Mesendoderm (in vitro differentiated cells): ENCODE measurements at regions not wholly inside any gene's neighbourhood (a gene's known extent, or its start where the extent isn't known, plus 50 kb on each side); places are given as distances from the start of the nearest gene placed in this dataset.

Experiments used
- DNase-seq: peaks from one replicate; pipeline ENCODE4 v3.0.0; 2013
- H2AK5ac ChIP-seq: 2 replicates; pipeline ENCODE4 v1.6.1; 2013; ENCODE audit warnings: low read length, inconsistent platforms
- H2BK120ac ChIP-seq: 2 replicates; pipeline ENCODE4 v1.6.1; 2013; ENCODE audit warnings: low read depth, mild to moderate bottlenecking, low read length, moderate library complexity, mixed read lengths
- H2BK15ac ChIP-seq: replicated peaks from 2 replicates; pipeline ENCODE4 v1.6.1; 2013; ENCODE audit warnings: low read depth, mild to moderate bottlenecking, moderate library complexity
- H2BK5ac ChIP-seq: 2 replicates; pipeline ENCODE4 v1.6.1; 2013; ENCODE audit warnings: low read length, inconsistent platforms
- H3K18ac ChIP-seq: 2 replicates; pipeline ENCODE4 v1.6.1; 2013; ENCODE audit warnings: mild to moderate bottlenecking, low read length, mixed read lengths
- H3K23ac ChIP-seq: one replicate; pipeline ENCODE4 v1.6.1; 2013; ENCODE audit warnings: low read length
- H3K27ac ChIP-seq: 2 replicates; pipeline ENCODE4 v1.5.1; 2013; ENCODE audit warnings: low read depth, mild to moderate bottlenecking, inconsistent platforms, low read length, moderate library complexity
- H3K27me3 ChIP-seq: 2 replicates; pipeline ENCODE4 v1.6.1; 2013; ENCODE audit warnings: low read length, control low read depth, mild to moderate bottlenecking, inconsistent platforms; ENCODE audit not compliant: insufficient read depth, poor library complexity
- H3K36me3 ChIP-seq: 2 replicates; pipeline ENCODE4 v1.6.1; 2013; ENCODE audit warnings: low read length, inconsistent platforms; ENCODE audit not compliant: control insufficient read depth, insufficient read depth
- H3K4ac ChIP-seq: one replicate; pipeline ENCODE4 v1.6.1; 2013; ENCODE audit warnings: low read depth, mild to moderate bottlenecking, low read length, moderate library complexity
- H3K4me1 ChIP-seq: 2 replicates; pipeline ENCODE4 v1.6.1; 2013; ENCODE audit warnings: low read depth, low read length, inconsistent platforms; ENCODE audit not compliant: control insufficient read depth
- H3K4me2 ChIP-seq: 2 replicates; pipeline ENCODE4 v1.6.1; 2013; ENCODE audit warnings: low read length
- H3K4me3 ChIP-seq: 2 replicates; pipeline ENCODE4 v1.5.1; 2013; ENCODE audit warnings: mild to moderate bottlenecking, low read length
- H3K56ac ChIP-seq: one replicate; pipeline ENCODE4 v1.6.1; 2013; ENCODE audit warnings: low read length
- H3K79me1 ChIP-seq: 2 replicates; pipeline ENCODE4 v1.6.1; 2013; ENCODE audit warnings: low read length, inconsistent platforms
- H3K79me2 ChIP-seq: 2 replicates; pipeline ENCODE4 v1.6.1; 2013; ENCODE audit warnings: mild to moderate bottlenecking, low read length; ENCODE audit not compliant: control insufficient read depth, insufficient read depth
- H3K9ac ChIP-seq: 2 replicates; pipeline ENCODE4 v1.6.1; 2013; ENCODE audit warnings: low read length, inconsistent platforms
- H4K5ac ChIP-seq: one replicate; pipeline ENCODE4 v1.6.1; 2013; ENCODE audit warnings: low read length
- H4K8ac ChIP-seq: one replicate; pipeline ENCODE4 v1.6.1; 2013; ENCODE audit warnings: low read depth, mild to moderate bottlenecking, control low read depth, low read length, moderate library complexity
- WGBS: extraction: QIAGEN DNeasy Blood & Tissue Kit; methylation state at CpG from one replicate; pipeline ENCODE4 v1.1.7; 2013; ENCODE audit warnings: low lambda C conversion rate, missing lambda C conversion rate; ENCODE audit not compliant: insufficient coverage; ENCODE audit errors: extremely low coverage; 5-methylcytosine and 5-hydroxymethylcytosine counted together

DNA sequence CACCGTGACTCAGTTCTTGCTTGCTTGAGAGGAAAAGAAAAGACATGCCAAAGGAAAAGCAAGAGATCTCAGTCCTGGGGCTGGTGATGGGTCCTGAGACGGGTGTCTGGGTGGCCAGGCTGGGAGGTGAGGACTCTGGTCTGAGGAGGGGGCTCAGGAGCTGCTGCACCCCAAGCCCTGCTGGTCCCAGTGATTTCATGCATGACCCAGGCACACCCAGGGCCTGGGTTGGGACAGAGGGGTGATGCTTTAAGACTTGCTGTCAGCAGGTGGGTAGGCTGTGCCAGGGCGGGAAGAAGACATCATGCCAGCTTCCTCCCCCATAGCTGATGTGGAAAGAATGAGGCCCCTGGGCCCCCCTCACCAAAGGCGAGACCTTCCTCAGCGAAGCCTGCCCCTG lies 65.1 kb upstream of the PMEPA1 start:
- Histone ChIP-seq H2BK5ac (no peak overlapping the region), H4K5ac (no peak overlapping the region), H3K4me2 (no peak overlapping the region), H2BK15ac (no peak overlapping the region), H2BK120ac (no peak overlapping the region), H3K18ac (no peak overlapping the region), H3K4ac (no peak overlapping the region), H3K9ac (no peak overlapping the region), H2AK5ac (no peak overlapping the region), H3K56ac (no peak overlapping the region), H3K36me3 (no peaks in the 10 kb centered on the region), H4K8ac (no peak overlapping the region), H3K27me3 (no peaks in the 10 kb centered on the region), H3K23ac (no peak overlapping the region), H3K79me1 (no peaks in the 10 kb centered on the region), H3K4me1 (no peaks in the 10 kb centered on the region), H3K4me3 (no peak overlapping the region), H3K27ac (no peak overlapping the region), H3K79me2 (no peaks in the 10 kb centered on the region)
- DNase-seq = no peak
- no CpG with 5 or more reads among the region's 5 CpGs for WGBS

DNA sequence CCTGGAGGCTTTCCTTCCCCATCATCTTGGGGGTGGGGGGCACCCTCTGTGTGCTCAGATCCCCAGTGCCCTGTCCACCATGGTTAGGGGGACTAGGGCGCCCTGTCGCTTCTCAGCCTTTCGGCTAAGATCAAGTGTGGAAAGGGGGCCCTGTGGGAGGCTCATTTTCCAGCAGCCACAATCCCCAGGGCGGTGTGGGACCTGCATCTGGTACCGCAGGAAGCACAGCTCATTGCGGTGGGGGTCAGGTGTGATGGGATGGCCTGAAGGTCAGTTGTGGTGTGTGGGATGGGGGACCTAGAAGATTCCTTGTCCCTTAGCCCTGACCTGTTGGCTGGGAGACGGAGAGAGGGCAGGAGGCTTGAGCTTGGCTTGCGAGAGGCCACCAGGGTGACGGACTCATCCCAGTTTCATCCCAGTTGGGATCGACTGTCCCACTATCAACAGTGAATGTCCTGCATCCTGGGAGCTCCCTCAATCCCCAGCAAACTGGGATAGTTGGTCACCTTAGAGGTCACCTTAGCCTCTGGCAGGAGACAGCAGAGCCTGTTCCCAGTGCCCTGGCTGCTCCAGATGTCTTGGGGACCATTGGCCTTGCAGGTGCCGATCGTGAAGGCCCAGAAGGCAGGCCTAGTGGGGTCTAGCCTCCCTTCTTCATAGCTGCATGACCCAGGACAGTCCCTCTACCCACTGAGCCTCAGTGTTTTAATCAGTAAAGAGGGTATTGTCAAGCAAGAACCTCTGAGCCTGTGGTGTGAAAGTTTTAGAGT lies 64.5 kb upstream of the PMEPA1 start:
- WGBS = no CpG with 5 or more reads among the region's 12 CpGs

DNA sequence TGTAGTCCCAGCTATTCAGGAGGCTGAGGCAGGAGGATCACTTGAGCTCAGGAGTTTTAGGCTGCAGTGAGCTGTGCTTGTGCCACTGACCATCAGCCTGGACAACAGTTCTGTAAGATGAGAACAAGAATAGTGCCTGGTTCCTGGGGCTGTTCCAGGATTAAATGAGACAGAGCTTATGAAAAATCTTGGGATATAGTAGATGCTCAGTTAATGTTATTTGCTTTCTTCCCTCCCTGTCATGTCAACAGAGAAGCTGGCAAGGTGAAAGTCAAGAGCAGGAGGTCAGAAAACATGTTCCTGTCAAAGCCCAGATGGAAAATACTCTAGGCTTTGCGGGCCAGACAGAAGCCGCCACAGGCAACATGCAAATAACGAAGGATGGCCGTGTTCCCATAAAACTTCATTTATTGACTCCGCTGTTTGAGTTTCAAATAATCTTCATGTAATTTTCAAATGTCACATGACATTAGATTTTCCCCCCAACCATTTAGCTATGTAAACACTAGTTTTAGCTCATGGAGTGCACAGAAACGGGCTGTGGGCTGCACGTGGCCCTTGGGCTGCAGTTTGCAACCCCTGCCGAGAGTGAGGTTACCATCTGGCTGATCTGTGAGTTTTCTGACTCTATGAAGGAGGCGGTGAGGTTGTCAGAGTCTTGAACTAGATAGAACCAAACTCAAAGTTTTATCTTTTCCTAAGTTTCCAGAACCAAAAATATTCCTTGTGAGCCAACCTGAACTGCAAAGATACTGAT lies 63.4 kb upstream of the PMEPA1 start:
- H3K79me2 ChIP-seq = no peaks in the 10 kb centered on the region
- H2BK15ac ChIP-seq = no peak overlapping the region
- H2AK5ac ChIP-seq = no peak overlapping the region
- no peak overlapping the region for H3K4ac ChIP-seq
- H3K27me3 ChIP-seq = no peaks in the 10 kb centered on the region
- no peaks in the 10 kb centered on the region for H3K36me3 ChIP-seq
- no peak overlapping the region for H3K9ac ChIP-seq
- WGBS = no CpG with 5 or more reads among the region's 9 CpGs
- no peak overlapping the region for H2BK120ac ChIP-seq
- no peak overlapping the region for H3K18ac ChIP-seq
- H3K4me1 ChIP-seq = no peaks in the 10 kb centered on the region
- H3K23ac ChIP-seq = peak overlapping the region; percentile 32
- no peak overlapping the region for H3K4me2 ChIP-seq
- H4K5ac ChIP-seq = no peak overlapping the region
- H3K27ac ChIP-seq = no peak overlapping the region
- H3K79me1 ChIP-seq = no peaks in the 10 kb centered on the region
- DNase-seq = no peak
- no peak overlapping the region for H3K56ac ChIP-seq
- no peak overlapping the region for H4K8ac ChIP-seq
- no peak overlapping the region for H3K4me3 ChIP-seq
- no peak overlapping the region for H2BK5ac ChIP-seq

More for the DNA sequence above, 64.5 kb upstream of the PMEPA1 start:
- Histone ChIP-seq H2BK5ac (no peak overlapping the region), H3K4me3 (no peak overlapping the region), H2BK120ac (no peak overlapping the region), H3K36me3 (no peaks in the 10 kb centered on the region), H3K27ac (no peak overlapping the region), H3K9ac (no peak overlapping the region), H3K79me2 (no peaks in the 10 kb centered on the region), H4K5ac (no peak overlapping the region), H3K27me3 (no peaks in the 10 kb centered on the region), H3K4me1 (no peaks in the 10 kb centered on the region), H4K8ac (no peak overlapping the region), H3K18ac (no peak overlapping the region), H3K79me1 (no peaks in the 10 kb centered on the region), H3K4me2 (no peak overlapping the region), H2AK5ac (no peak overlapping the region), H3K23ac (no peak overlapping the region), H2BK15ac (no peak overlapping the region), H3K56ac (no peak overlapping the region), H3K4ac (no peak overlapping the region)
- DNase-seq = no peak

DNA sequence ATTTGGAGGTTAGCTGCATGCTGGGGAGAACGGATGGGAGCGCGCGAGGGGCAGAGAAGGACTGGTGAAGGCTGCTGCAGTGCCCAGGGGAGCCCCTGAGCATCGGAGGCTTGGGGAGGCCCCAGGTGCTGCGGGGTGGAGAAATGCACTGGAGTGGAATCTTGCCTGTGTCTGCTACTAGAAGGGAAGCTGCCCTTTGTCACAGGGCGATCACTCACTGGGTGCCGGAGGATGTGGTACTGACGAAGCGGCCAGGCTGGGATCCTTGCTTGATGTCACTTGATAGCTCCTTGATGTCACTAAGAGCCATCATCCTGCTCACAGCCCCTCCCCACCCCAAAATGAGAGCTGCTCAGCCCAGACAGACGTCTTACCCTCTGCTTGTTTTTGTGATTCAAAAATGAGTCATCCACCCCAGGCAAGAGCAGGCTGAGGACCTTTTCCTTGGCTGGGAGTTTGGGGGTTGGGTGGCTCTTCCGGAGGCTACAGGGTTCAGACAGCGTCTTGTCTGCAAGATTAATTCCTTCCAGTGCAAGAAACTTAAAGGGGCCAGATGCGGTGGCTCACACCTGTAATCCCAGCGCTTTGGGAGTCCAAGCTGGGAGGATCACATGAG lies 62.6 kb upstream of the PMEPA1 start:
- no CpG with 5 or more reads among the region's 15 CpGs for WGBS
- no peaks in the 10 kb centered on the region for H3K27me3 ChIP-seq

DNA sequence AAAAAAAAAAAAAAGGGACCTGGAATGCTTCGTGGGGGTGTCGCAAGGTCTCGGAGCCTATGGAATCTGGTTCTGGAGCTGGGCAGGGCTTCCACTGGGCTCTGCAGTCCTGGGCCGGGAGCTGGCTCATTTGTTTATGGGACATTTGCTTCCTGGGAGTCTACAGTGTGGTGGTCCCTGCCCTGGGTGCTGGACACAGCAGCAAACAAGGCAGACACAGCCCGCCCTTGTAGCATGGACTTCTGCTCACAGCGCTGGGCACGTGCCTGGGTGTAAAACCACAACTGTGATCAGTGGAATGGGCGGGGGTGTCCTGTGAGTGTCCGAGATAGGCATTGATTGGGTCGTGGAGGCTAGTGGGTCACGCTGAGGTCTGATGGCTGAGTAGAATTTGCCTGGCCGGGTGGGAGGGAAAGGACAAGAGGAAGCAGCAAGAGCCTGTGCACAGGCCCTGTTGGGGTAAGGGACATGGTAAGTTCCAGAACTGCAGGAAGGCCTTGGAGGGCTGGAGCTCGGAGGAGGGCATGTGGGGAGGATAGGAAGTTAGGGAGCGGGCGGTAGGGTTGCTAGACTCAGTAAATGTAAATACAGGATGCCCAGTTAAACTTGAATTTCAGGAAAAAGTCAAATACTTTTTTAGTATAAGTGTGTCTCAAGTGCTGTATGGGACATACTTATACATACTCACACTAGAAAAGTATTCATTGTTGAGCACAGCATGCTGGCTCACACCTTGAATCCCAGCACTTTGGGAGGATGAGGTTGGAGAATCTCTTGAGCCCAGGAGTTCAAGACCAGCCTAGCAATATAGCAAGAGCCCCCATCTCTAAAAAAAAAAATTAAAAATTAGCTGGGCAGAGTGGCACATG lies 61.3 kb upstream of the PMEPA1 start:
- Histone ChIP-seq H3K79me1 (no peaks in the 10 kb centered on the region), H3K9ac (no peak overlapping the region), H3K4me1 (no peaks in the 10 kb centered on the region), H3K36me3 (no peaks in the 10 kb centered on the region), H2BK5ac (no peak overlapping the region), H2BK15ac (no peak overlapping the region), H3K23ac (no peak overlapping the region), H4K8ac (no peak overlapping the region), H4K5ac (no peak overlapping the region), H3K27ac (no peak overlapping the region), H3K4me2 (no peak overlapping the region), H2AK5ac (no peak overlapping the region), H2BK120ac (no peak overlapping the region), H3K27me3 (no peaks in the 10 kb centered on the region), H3K4ac (no peak overlapping the region), H3K18ac (no peak overlapping the region), H3K4me3 (no peak overlapping the region), H3K79me2 (no peaks in the 10 kb centered on the region), H3K56ac (peak overlapping the region; percentile 39)
- no CpG with 5 or more reads among the region's 15 CpGs for WGBS
- no peak for DNase-seq

More for the DNA sequence above, 62.6 kb upstream of the PMEPA1 start:
- peak overlapping the region; percentile 12 for H3K56ac ChIP-seq
- no peak overlapping the region for H2AK5ac ChIP-seq
- H3K18ac ChIP-seq = no peak overlapping the region
- no peak overlapping the region for H4K5ac ChIP-seq
- H3K23ac ChIP-seq = no peak overlapping the region
- no peaks in the 10 kb centered on the region for H3K4me1 ChIP-seq
- H3K4me2 ChIP-seq = no peak overlapping the region
- no peak overlapping the region for H2BK15ac ChIP-seq
- peak; percentile 88 for DNase-seq
- H3K4me3 ChIP-seq = no peak overlapping the region
- H3K36me3 ChIP-seq = no peaks in the 10 kb centered on the region
- H4K8ac ChIP-seq = no peak overlapping the region
- H3K79me1 ChIP-seq = no peaks in the 10 kb centered on the region
- H3K27ac ChIP-seq = no peak overlapping the region
- no peak overlapping the region for H3K4ac ChIP-seq
- H2BK120ac ChIP-seq = no peak overlapping the region
- H3K9ac ChIP-seq = no peak overlapping the region
- H2BK5ac ChIP-seq = no peak overlapping the region
- H3K79me2 ChIP-seq = no peaks in the 10 kb centered on the region
